Motor neuron (in vitro differentiated cells): ENCODE measurements at regions not wholly inside any gene's neighbourhood (a gene's known extent, or its start where the extent isn't known, plus 50 kb on each side); places are given as distances from the start of the nearest gene placed in this dataset.
"Not testable (repeated sequence)": the region's sequence is repeated elsewhere in the genome, so short reads cannot be mapped to it uniquely, and the experiment has no call there.

Source experiments
- ATAC-seq, 8 experiments: fragments of 200-7000 bp; cut with Tn5 transposase; replicated peaks in 6 of 8; 2 replicates each; pipeline ENCODE4 v1.8.0; 2021; ENCODE audit warnings: mild to moderate bottlenecking in 8 of 8, moderate library complexity in 8 of 8
- H3K27ac ChIP-seq, 2 donors: fragments of 250-450 bp; sonication (Bioruptor Pico); 2 replicates each; pipeline ENCODE4 v1.9.0; 2021; ENCODE audit warnings: antibody characterized with exemption in 2 of 2, mild to moderate bottlenecking in 2 of 2, moderate library complexity in 1 of 2
- H3K4me1 ChIP-seq, 2 donors: fragments of 250-450 bp; sonication (Bioruptor Pico); replicated peaks in 1 of 2; 2 replicates each; pipeline ENCODE4 v1.6.1; 2021; ENCODE audit warnings: antibody characterized with exemption in 2 of 2, mild to moderate bottlenecking in 2 of 2, moderate library complexity in 1 of 2
- H3K4me3 ChIP-seq, 5 donors: fragments of 250-450 bp; sonication (Bioruptor Pico); 2 replicates each; pipeline ENCODE4 v1.9.0; 2021; ENCODE audit warnings: antibody characterized with exemption in 5 of 5, mild to moderate bottlenecking in 5 of 5, moderate library complexity in 4 of 5
- WGBS, 10 experiments: fragments of 450-650 bp; shearing (Covaris generic); methylation state at CpG; one replicate each; pipeline ENCODE4 v1.0.0; 2022; 5-methylcytosine and 5-hydroxymethylcytosine counted together
- in situ Hi-C, 9 experiments: fragments of 400-800 bp; cut with MboI; loops; one replicate each; pipeline ENCODE4 v1.15.0; 2021; ENCODE audit warnings: low sequenced_read_pairs in 9 of 9, low pct_unique_long_range_greater_than_20kb in 2 of 9; ENCODE audit not compliant: unreplicated experiment in 9 of 9

DNA sequence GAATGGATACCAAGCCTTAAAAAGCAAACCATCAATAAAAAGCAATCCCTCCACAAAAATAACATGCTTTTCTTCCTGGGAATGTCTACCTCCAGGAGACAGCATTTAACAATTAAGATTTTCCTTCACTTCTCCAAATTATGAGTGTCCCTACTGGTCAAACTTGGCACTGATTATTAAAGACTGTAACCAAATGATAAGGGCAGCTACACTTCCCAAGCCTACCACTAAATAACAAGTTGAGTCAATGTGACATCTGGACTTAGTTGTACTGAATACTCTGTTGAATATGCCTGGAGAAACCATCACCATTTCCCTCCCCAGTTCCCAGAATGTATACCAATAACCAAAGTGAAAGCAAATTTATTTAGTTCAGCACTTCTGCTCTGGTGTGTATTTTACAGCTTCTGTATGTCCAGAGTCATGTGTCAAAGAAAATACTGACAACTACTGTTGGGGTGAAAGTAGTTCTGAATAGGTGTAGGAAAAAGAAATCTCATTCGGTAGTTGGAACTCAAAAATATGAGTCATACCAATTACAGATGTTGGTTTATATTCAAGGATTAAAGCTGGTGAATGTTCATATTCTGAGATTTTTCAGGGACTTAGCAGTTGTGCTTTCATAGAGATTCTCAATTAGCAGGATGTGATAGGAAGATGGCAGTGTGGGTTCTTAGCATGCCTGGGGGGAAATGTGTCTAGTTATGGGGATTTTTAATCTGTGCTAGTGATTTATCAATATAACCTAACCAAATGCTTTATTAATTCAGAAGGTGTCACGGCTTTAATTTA, 1291.6 kb upstream of the GYPC start:
- in situ Hi-C loops: no loop called here
- Histone ChIP-seq H3K4me3 (no peak overlapping the region), H3K4me1 (peaks cover 0 to 18% of the 10 kb centered on the region in 2 donors), H3K27ac (no peak overlapping the region)
- peak; percentile 32 to 91 (median 80) for ATAC-seq
- 0 to 78% (median 35%) methylated on average over 1 to 2 of the region's 2 CpGs for WGBS, 10 experiments

DNA sequence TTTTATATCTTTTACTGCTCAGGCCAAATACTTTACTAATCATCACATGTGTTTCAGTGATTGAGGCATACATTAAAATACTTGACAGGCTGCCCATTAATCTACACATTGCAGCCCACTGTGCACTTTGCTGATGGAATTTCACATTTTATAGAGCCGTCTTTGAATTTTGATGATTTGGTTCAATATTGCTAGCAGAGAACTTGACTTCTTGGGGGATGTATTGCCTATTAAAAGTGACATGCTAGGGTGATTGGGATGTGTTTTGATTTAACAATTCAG, 1291.0 kb upstream of the GYPC start:
- Histone ChIP-seq H3K4me1 (peaks cover 0 to 18% of the 10 kb centered on the region in 2 donors), H3K4me3 (no peak overlapping the region), H3K27ac (no peak overlapping the region)
- WGBS, 10 experiments: 0 to 80% (median 40%) methylated on average over 1 of the region's 1 CpG; no CpG with 5 or more reads in 3 of the 10 experiments
- in situ Hi-C loops: no loop called here
- ATAC-seq: peak in 5 of 8 experiments; percentile 52 to 97 (median 91)

- no peak for ATAC-seq
- in situ Hi-C loops: no loop called here
- no peak overlapping the region for H3K4me3 ChIP-seq
- no peaks in the 10 kb centered on the region for H3K4me1 ChIP-seq
- H3K27ac ChIP-seq: no peak overlapping the region
These were observed 1284.1 kb upstream of the GYPC start for GRCh38 chr2:125371867-125372266.

- in situ Hi-C loops: no loop called here
- ATAC-seq: no peak
- Histone ChIP-seq H3K4me1 (no peaks in the 10 kb centered on the region), H3K4me3 (no peak overlapping the region), H3K27ac (no peak overlapping the region)
- WGBS, 10 experiments: 0 to 100% (median 17%) methylated on average over 1 of the region's 1 CpG; no CpG with 5 or more reads in 2 of the 10 experiments
These were observed 1282.7 kb upstream of the GYPC start for GRCh38 chr2:125373293-125373692.

- in situ Hi-C loops: no loop called here
- no peak overlapping the region for H3K4me3 ChIP-seq
- no peaks in the 10 kb centered on the region for H3K4me1 ChIP-seq
- 0 to 100% (median 90%) methylated on average over 1 to 5 of the region's 7 CpGs; no CpG with 5 or more reads in 5 of the 10 experiments for WGBS, 10 experiments
- no peak overlapping the region for H3K27ac ChIP-seq
- ATAC-seq: no peak
These were observed 1269.9 kb upstream of the GYPC start for GRCh38 chr2:125386074-125386473.

GRCh38 chr2:125397535-125398251, 1258.3 kb upstream of the GYPC start:
- in situ Hi-C loops: no loop called here
- no peak overlapping the region for H3K27ac ChIP-seq
- WGBS, 10 experiments: 34 to 89% (median 77%) methylated on average over 2 to 4 of the region's 4 CpGs; no CpG with 5 or more reads in 4 of the 10 experiments
- no peak for ATAC-seq
- peaks cover 0 to 11% of the 10 kb centered on the region in 2 donors for H3K4me1 ChIP-seq
- no peak overlapping the region for H3K4me3 ChIP-seq

DNA sequence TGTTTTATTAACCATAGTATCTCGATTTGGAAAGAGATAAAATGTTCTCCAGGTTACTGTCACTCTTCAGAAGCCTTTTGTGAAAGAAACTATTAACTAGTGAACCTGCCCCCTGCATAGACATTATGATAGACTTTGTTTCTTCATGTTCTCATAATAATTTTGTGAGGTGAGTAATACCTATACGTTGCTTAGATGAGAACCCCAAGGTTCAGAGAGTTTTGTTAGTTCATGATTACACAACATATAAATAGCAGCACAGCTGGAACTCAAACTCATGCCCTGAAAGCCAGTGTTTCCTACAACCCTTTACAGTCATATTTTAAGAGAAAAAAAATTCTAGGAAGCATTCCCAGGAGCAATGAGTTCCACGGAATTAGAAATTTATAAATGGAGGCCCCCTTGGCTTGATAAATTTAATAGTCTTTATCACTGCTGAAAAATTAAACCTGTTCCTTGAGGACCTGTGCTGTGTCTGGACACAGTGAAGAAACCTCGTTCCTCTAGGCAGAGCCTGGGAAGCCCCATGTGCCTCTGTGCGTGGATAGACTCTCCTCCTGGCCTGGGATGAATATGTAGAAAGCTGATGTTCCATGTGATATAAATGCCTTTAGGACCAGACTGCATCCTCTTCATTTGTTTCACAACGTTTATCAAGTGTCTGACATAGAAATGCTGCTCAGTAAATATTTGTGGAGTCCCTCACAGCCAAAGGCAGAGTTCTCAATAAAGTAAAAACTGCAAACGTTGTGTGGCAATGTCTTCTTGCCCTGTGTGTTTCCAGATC, 1257.0 kb upstream of the GYPC start:
- WGBS, 10 experiments: 0 to 75% (median 27%) methylated on average over 3 to 7 of the region's 7 CpGs; no CpG with 5 or more reads in 1 of the 10 experiments
- in situ Hi-C loops: no loop called here
- Histone ChIP-seq H3K4me1 (peaks cover 0 to 11% of the 10 kb centered on the region in 2 donors), H3K27ac (no peak overlapping the region), H3K4me3 (no peak overlapping the region)
- peak in 5 of 8 experiments; percentile 29 to 93 (median 53) for ATAC-seq

DNA sequence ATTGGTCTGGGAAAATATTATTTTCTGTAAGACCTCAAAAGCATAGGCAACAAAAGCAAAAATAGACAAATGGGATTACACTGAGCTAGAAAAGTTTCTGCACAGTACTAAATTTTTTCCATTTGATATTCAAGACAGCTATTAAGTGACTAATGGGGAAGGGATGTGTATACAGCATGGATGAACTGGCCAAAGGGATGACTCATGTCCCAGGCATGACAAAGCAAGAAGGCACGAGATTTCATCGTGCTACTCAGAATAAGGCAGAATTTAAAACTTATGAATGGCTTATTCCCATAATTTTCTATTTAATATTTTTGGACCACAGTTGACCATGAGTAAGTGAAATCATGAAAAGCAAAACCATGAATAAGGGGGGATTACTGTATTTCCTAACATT, 1250.1 kb upstream of the GYPC start:
- H3K27ac ChIP-seq: no peak overlapping the region

DNA sequence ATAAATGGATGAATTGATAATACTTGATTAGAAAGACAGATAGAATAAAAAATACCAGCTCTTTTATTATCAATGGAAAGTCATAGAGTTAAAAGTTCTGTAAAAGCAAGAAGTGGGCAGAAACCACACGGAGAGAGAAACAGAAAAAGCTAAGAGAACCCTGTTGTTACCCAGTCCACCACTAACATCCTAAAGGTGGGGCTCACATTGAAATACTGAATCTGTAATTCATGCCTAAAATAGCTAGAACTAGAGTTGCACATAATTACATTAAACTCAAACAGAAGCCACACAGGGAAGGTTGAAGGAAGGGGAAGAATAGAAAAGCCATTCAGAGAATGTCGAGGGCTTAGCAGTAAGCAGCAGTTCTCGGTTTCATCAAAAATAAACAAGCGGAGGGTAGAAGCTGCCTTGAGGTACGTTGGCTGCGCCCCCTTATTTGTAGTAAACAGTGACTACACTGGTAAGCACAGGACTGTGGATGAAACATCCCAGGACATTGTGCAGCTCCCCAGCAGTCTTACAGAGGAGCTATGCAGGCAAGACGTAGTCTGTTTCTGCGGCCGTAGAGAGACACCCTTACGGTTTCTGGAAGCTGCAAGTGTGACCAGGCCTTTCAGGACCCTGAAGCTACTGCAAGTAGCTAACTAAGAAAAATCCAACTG, 1247.0 kb upstream of the GYPC start:
- peak in 3 of 8 experiments; percentile 60 to 91 (median 86) for ATAC-seq
- in situ Hi-C loops: no loop called here
- H3K4me3 ChIP-seq: no peak overlapping the region
- H3K27ac ChIP-seq: no peak overlapping the region
- WGBS, 10 experiments: 34 to 97% (median 73%) methylated on average over 1 to 8 of the region's 10 CpGs
- peaks cover 0 to 3% of the 10 kb centered on the region in 2 donors for H3K4me1 ChIP-seq

More for the DNA sequence above, 1250.1 kb upstream of the GYPC start:
- 0 to 74% (median 35%) methylated on average over 1 to 2 of the region's 2 CpGs; no CpG with 5 or more reads in 2 of the 10 experiments for WGBS, 10 experiments
- in situ Hi-C loops: no loop called here
- ATAC-seq: peak in 7 of 8 experiments; percentile 70 to 99 (median 84)
- Histone ChIP-seq H3K4me3 (no peak overlapping the region), H3K4me1 (peaks cover 0 to 3% of the 10 kb centered on the region in 2 donors)

DNA sequence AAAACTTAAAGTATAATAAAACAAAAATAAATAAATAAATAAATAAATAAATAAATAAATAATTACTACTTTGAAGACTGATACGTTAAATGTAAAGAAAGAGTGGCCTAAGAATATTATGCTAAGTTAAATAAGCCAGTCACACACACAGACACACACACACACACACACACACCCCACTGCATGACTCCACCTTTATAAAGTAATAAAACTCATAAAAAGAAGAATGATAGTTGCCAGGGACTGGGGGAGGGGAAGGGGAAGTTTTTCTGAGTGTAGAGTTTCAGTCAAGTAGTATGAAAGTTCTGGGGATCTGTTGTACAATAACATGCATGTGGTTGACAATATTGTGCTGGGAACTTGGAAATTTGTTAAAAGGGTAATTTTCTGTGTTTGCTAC, 1237.5 kb upstream of the GYPC start:
- 0 to 80% (median 43%) methylated on average over 1 of the region's 1 CpG; no CpG with 5 or more reads in 5 of the 10 experiments for WGBS, 10 experiments
- H3K4me1 ChIP-seq: no peaks in the 10 kb centered on the region
- ATAC-seq: no peak
- no peak overlapping the region for H3K4me3 ChIP-seq
- H3K27ac ChIP-seq: no peak overlapping the region
- in situ Hi-C loops: no loop called here

DNA sequence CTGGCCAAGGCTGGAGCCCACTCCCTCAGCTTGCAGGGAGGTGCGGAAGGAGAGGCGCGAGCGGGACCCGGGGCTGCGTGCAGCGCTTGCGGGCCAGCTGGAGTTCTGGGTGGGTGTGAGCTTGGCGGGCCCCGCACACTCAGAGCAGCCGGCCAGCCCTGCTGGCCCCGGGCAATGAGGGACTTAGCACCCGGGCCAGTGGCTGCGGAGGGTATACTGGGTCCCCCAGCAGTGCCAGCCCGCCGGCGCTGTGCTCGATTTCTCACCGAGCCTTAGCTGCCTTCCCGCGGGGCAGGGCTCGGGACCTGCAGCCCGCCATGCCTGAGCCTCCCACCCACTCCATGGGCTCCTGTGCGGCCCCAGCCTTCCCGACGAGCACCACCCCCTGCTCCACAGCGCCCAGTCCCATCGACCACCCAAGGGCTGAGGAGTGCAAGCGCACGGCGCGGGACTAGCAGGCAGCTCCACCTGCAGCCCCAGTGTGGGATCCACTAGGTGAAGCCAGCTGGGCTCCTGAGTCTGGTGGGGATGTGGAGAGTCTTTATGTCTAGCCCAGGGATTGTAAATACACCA, 1233.7 kb upstream of the GYPC start:
- in situ Hi-C loops, H3K4me3 ChIP-seq, H3K4me1 ChIP-seq, ATAC-seq, H3K27ac ChIP-seq: not testable (repeated sequence)
- WGBS, 10 experiments: no CpG with 5 or more reads among the region's 32 CpGs

GRCh38 chr2:125424266-125424785, 1231.6 kb upstream of the GYPC start:
- ATAC-seq: peak in 3 of 8 experiments; percentile 23 to 45 (median 44)
- 0 to 88% (median 53%) methylated on average over 1 of the region's 1 CpG; no CpG with 5 or more reads in 5 of the 10 experiments for WGBS, 10 experiments
- in situ Hi-C loops: no loop called here
- Histone ChIP-seq H3K27ac (no peak overlapping the region), H3K4me1 (peaks cover 0 to 8% of the 10 kb centered on the region in 2 donors), H3K4me3 (no peak overlapping the region)
